Nucleus accumbens (tissue), 56 donors: ENCODE measurements at regions not wholly inside any gene's neighbourhood (a gene's known extent, or its start where the extent isn't known, plus 50 kb on each side); places are given as distances from the start of the nearest gene placed in this dataset.
"Not testable (repeated sequence)": the region's sequence is repeated elsewhere in the genome, so short reads cannot be mapped to it uniquely, and the experiment has no call there.

Experiments
- DNase-seq, 56 donors: peaks; one replicate each; lab custom pipeline; 2025; lab: John Stamatoyannopoulos, UW

GRCh38 chr1:209187589-209187988 is 395.9 kb upstream of the CAMK1G start:
- no peak for DNase-seq

GRCh38 chr1:209190591-209191261 is 392.8 kb upstream of the CAMK1G start:
- DNase-seq, result peak in 19 of 56 donors; percentile 1 to 57 (median 12)

DNA sequence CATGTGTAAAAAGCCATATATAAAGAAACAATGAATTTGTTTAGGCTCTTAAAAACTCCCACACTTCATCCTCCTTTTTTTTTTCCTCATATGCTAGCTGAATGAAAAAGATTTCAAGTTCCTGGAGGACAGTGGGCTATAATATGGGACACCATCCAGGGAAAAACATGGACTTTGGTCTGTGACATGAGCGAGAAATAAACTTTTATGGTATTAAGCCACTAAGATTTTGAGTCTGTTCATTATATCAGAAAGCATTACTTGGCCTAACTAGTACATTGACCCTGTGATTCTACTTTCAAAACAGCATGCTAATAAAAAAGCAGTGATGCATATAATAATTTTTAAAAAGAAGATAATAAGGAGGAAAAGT is 392.3 kb upstream of the CAMK1G start:
- DNase-seq, result no peak

GRCh38 chr1:209196140-209196539 is 387.4 kb upstream of the CAMK1G start:
- DNase-seq, result no peak

DNA sequence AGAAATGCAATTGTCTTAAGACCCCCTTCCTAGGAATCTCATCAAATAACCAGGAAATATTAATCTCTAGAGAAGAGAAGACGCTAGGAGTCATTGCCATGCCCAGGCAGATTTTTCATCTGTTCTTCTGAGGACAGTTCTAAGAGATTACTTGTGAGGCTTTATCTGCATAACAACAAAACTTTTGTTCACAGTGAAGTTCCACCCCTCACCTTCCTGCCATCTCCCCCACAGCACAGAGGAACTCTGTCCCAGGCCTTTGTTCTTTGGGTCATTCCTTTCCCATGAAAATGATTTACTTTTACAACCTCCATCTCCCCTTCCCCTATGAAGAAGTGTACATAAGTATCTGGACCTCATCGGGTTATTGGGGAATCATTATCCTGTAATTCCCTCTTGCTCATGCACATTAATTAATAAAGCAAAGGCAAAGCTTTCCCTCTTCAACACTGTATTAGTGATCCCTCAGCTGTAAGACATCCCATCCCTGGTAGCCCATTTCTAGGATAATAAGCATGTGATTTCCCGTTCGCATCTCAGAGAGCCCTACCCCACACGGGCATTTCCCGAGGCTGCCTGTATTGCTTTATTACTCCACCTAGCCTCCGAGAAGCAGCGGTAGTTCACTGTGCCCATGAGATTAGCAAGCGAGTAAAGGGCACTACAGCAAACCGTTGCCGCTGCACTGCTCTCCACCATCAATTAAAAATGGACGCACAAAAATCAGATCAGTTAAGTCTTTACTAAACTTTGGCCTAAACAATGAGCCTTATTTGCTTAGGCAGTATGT is 384.4 kb upstream of the CAMK1G start:
- no peak for DNase-seq

DNA sequence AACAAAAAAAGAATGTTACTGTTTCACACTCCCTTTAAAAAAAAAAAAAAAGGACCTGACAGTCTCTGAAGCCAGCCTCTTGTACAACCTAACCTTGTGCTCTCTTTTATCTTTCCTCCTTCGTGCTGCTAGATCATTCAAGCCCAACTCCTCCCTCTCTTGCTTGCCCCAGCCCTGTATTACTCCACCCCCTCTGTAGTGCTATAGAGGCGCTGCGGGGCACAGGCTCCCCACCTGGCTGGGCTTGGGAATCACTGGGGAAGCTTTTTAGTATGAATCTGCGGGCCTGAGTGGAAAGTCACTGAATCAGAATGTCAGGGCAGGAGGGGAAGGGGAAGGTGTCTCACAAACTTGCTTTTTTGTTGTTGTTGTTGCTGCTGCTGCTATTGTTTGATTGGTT is 383.7 kb upstream of the CAMK1G start:
- no peak for DNase-seq

DNA sequence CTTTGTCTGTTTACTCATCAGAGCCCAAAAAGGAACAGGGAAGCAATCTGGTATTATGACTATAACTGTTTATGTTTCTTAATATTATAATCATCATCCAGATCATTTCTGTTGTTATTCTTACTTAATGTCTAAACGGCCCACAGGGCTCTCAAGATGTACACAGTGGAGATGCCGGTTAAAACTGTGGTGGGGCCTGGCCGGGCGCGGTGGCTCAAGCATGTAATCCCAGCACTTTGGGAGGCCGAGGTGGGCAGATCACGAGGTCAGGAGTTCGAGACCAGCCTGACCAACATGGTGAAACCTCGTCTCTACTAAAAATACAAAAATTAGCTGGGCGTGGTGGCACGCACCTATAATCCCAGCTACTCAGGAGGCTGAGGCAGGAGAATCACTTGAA is 381.2 kb upstream of the CAMK1G start:
- not testable (repeated sequence) for DNase-seq

DNA sequence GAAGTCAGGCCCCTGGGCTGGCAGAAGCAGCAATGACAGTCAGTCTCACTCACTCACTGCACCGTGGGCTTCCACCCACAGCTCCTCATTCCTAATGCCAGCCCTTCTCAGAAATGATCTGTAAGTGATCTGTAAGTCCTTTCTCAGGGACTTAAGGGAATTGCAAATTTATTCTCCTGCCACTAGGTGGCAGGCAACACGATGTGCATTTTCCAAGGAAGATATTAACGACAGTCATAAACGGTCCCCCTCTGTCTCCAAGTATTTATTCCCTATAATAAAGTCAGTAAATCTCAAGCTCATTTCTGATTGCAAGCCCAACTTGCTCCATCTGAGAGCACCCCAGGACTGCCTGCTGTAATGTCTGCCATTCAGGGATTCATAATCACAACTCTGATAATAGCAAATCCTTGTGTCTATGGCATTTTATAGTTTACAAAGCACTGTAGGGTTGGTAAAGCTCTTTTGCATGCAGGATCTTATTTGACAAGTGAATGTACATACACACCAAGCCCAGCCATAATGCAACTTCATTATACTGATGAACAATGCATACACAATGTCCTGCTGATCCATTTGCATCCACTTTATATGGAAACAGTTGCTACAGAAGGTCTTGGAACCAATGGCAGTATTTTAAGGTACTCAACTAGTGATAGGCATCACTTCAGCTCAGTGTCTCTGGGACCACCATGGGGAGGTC is 380.5 kb upstream of the CAMK1G start:
- DNase-seq, result peak in 15 of 56 donors; percentile 2 to 29 (median 9)

DNA sequence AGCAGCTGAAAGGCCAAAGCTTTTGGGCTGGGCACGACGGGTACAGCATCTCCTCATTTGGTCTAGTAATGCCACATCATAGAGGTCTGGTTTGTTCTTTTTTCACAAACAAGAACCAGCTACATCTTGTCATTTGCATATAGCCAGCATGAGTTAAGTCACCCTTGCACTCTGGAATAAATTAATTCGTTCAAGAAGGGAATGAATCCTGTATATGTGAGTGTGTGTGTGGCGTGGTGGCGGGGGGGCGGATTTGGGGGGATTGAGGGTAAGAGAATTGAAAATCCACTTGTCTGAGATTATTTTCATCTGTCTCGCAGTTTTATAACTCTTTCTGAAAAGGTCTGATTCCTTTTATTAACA is 380.0 kb upstream of the CAMK1G start:
- no peak for DNase-seq

DNA sequence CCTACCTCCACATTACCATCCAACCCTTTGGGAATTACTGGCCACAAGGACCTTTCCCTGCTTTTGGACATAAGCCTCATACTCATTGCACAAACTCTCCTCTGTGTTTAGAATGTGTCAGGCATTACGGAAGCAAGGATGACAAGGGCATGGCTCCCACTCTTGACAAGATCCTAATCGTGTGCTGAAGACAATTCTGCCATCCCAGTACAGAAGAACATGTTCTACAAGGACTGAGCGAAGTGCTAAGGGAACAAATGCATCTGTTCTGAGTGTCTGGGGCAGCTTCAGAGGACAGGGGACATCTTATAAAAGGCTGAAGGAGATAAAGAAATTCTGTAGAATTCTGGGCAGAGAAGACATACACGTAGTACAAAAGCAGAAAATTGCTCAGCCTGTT is 378.5 kb upstream of the CAMK1G start:
- no peak for DNase-seq

DNA sequence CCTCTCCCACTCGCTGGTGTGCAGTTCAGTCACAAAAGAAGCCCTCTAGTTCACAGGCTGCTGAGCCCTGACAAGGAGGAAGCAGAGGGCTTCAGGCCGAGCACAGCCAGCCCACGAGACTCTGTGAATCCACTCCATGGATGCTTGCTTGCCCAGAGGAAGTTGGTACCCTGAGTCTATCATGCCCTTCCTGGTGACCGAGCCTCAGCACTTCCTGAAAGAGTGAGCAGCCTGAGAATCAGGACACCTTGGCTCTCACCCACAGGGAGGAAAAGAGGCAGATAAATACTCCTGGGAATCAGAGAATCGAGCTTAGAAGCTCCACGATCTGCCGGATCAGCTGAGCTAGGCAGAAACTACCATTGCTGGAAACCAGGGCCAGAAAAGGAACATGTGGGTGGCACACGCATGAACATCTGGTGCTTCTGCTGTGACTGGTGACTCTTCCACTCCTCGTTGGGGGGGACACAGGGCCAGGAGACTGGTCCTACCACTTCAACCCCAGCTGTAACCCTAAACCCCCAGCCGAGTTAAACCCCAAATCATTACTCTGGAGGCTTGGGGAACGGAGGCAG is 376.3 kb upstream of the CAMK1G start:
- DNase-seq, result peak in 24 of 56 donors; percentile 8 to 76 (median 48)

GRCh38 chr1:209207701-209208286 is 375.7 kb upstream of the CAMK1G start:
- DNase-seq, result peak in 41 of 56 donors; percentile 16 to 81 (median 52)

DNA sequence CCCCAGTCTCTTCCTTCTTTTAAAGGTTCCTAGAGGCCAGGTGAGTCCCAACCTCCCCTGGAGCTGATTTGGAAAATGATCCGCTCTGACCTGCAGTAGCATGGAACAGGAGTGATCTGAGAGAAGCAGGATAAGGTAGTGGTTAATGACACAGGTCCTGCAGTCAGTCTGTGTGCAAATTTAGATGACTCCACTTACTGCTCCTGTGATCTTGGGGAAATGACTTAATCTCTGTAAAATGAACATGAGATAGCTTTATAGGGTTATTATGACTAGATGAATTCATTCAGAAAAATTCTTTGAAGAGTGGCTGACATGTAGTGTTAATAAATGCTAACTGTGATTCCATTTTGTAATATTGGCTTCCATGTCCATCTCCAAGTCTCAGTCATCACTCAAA is 374.9 kb upstream of the CAMK1G start:
- no peak for DNase-seq

- no peak for DNase-seq
These were observed 369.5 kb upstream of the CAMK1G start for GRCh38 chr1:209213989-209214388.

GRCh38 chr1:209215826-209216225 is 367.7 kb upstream of the CAMK1G start:
- no peak for DNase-seq

- no peak for DNase-seq
These were observed 365.4 kb upstream of the CAMK1G start for GRCh38 chr1:209218113-209218512.

DNA sequence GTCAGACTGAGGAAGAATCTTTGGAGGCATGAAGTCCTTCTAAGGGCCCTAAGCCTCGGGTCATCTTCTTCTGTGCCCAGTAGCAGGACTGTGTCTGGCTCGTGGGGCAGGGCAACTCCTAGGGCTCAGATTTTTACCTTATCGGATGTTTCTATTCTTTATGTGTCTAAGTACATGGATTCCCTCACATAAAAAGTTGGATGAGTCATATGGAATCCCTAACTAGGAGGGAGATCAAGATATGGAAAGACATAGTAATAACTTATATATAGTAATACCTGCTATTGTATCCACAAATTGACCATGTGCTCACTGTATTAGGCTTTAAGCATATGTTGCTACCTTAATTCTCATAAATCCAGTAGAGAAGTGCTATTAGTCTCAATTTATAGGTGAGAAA is 364.5 kb upstream of the CAMK1G start:
- DNase-seq, result no peak

DNA sequence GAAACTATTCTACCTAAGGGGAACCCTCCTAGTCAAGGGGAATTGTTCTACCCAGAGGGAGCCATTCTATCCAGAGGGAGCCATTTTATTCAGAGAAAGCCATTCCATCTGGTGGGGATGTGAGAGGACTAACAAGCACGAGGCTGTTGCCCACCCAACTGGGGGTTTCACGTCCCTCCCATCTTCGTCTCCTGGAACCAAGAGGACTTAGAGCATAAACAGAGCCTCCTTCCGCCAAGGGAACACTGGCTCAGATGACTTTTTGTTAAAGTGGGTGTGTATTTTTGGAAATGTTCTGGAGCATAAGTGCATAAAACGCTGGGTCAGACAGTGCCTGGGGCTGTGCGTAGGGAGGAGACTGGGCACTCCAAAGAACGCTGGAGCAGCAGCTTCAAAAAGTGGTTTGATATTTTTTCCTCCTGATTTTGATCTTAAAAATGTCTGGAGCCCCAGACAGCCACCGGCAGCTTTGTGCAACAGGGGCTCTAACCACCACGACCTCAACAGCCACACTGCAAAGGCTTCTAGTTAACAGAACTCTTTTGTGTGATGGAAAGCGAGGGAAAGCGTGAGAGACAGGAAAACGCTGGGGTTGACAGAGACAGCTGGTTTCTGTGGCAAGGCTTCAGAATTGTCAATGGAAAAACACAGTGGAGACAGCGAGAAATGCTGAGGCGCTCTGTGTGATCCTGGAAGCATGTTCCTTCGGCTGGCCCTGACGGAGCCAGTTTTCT is 363.6 kb upstream of the CAMK1G start:
- peak in 6 of 56 donors; percentile 1 to 19 (median 8) for DNase-seq

- DNase-seq, result no peak
These were observed 360.7 kb upstream of the CAMK1G start for GRCh38 chr1:209222826-209223225.

- no peak for DNase-seq
These were observed 359.7 kb upstream of the CAMK1G start for GRCh38 chr1:209223791-209224190.
